Gastrocnemius medialis (tissue), 4 donors: ENCODE measurements at regions not wholly inside any gene's neighbourhood (a gene's known extent, or its start where the extent isn't known, plus 50 kb on each side); places are given as distances from the start of the nearest gene placed in this dataset.

Source experiments
- CTCF ChIP-seq, 5 experiments: fragments of 450-650 bp in 3 of 5; fragments of 200-600 bp in 2 of 5; sonication (generic) in 2 of 5; IDR thresholded peaks in 4 of 5; conservative IDR thresholded peaks in 1 of 5; 1 replicate in 4 of 5; 2 replicates in 1 of 5; pipeline ENCODE4 v1.5.1; 2016 to 2019; ENCODE audit warnings: antibody characterized with exemption in 5 of 5, mild to moderate bottlenecking in 3 of 5, moderate library complexity in 3 of 5
- POLR2A ChIP-seq, 2 donors: fragments of 450-650 bp; IDR thresholded peaks; one replicate each; pipeline ENCODE4 v1.6.1; 2017; ENCODE audit warnings: antibody characterized with exemption in 2 of 2, mild to moderate bottlenecking in 2 of 2, moderate library complexity in 2 of 2

GRCh38 chr14:81811705-81812269 is 278.1 kb upstream of the SEL1L start:
- TF ChIP-seq CTCF (IDR thresholded peaks at IDR 0.05 in 4 of 5, conservative IDR thresholded peaks at IDR 0.05 in 1 of 5) (no peak), POLR2A (IDR thresholded peaks at IDR 0.05) (no peak)
